Natural killer cell (primary cell): ENCODE measurements at regions not wholly inside any gene's neighbourhood (a gene's known extent, or its start where the extent isn't known, plus 50 kb on each side); places are given as distances from the start of the nearest gene placed in this dataset.

ENCODE experiments used
- ATAC-seq, 3 donors: fragments of 150-1000 bp in 2 of 3; fragments of 200-7000 bp in 1 of 3; cut with Tn5 transposase; 1 replicate in 1 of 3; 2 replicates in 2 of 3; pipeline ENCODE4 v1.10.0; 2021; ENCODE audit warnings: mild to moderate bottlenecking in 2 of 3, moderate library complexity in 2 of 3
- DNase-seq, 2 donors: peaks; one replicate each; pipeline versions ENCODE4 v3.0.0 to v3.0.0-alpha.2; 2013 to 2021; ENCODE audit warnings: mixed read lengths in 1 of 2
- H3K27ac ChIP-seq: one replicate; pipeline ENCODE4 v1.5.1; 2013; ENCODE audit warnings: mild to moderate bottlenecking, low read length
- H3K27me3 ChIP-seq: one replicate; pipeline ENCODE4 v1.6.1; 2013; ENCODE audit warnings: low read length; ENCODE audit not compliant: control insufficient read depth, insufficient read depth
- H3K36me3 ChIP-seq: one replicate; pipeline ENCODE4 v1.6.1; 2013; ENCODE audit warnings: low read length; ENCODE audit not compliant: control insufficient read depth, insufficient read depth
- H3K4me1 ChIP-seq: one replicate; pipeline ENCODE4 v1.6.1; 2013; ENCODE audit warnings: low read length; ENCODE audit not compliant: control insufficient read depth, insufficient read depth
- H3K4me3 ChIP-seq: one replicate; pipeline ENCODE4 v1.5.1; 2013; ENCODE audit warnings: low read length
- H3K9me3 ChIP-seq: one replicate; pipeline ENCODE4 v1.6.1; 2013; ENCODE audit warnings: low read length; ENCODE audit not compliant: control insufficient read depth, insufficient read depth
- H3K27ac Mint-ChIP-seq, 2 donors: one replicate each; pipeline ENCODE4 v1.8.0; 2022; ENCODE audit warnings: mild to moderate bottlenecking in 2 of 2, mixed read lengths in 2 of 2, moderate library complexity in 1 of 2
- H3K27me3 Mint-ChIP-seq, 2 donors: one replicate each; pipeline ENCODE4 v1.8.0; 2022; ENCODE audit warnings: low read depth in 2 of 2, mixed read lengths in 2 of 2
- H3K36me3 Mint-ChIP-seq: one replicate; pipeline ENCODE4 v1.8.0; 2022; ENCODE audit warnings: mixed read lengths
- H3K4me1 Mint-ChIP-seq, 2 donors: one replicate each; pipeline ENCODE4 v1.8.0; 2022; ENCODE audit warnings: mixed read lengths in 2 of 2
- H3K4me3 Mint-ChIP-seq: one replicate; pipeline ENCODE4 v1.8.0; 2022; ENCODE audit warnings: mild to moderate bottlenecking, moderate library complexity, mixed read lengths
- H3K9me3 Mint-ChIP-seq, 2 donors: one replicate each; pipeline ENCODE4 v1.8.0; 2022; ENCODE audit warnings: mixed read lengths in 2 of 2
- WGBS: methylation state at CpG from one replicate; pipeline ENCODE4 v1.1.7; 2013; ENCODE audit warnings: missing lambda C conversion rate; ENCODE audit not compliant: insufficient coverage; 5-methylcytosine and 5-hydroxymethylcytosine counted together
- intact Hi-C: fragments of 100-400 bp; cut with micrococcal nuclease; formaldehyde crosslinking; loops from one replicate; pipeline ENCODE4 v1.14.2; 2022
- TF ChIP-seq, protein P1 (sequence below): fragments of 200-600 bp; IDR thresholded peaks from one replicate; pipeline ENCODE4 v1.8.0; 2022; ENCODE audit warnings: antibody characterized with exemption

DNA sequence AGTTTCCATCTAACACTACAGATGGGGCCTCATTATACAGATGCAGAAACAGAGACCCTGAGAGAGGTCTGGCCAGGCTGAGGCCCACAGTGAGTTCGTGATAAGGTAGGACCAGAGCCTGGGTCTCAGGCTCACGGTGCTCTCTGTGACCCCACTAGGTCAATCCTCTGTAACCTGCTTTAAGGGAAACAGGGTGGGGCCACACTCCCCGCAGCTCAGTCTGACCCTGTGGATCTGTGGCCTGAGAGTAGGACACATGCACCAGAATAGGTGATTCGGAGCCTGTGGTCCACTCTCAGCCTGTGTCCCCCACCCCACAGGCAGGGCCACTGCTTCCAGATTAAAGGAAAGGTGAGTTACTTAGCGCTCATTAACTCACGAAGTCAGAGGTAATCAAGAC lies 137.8 kb upstream of the FAM20C start:
- H3K27ac Mint-ChIP-seq, result no peak overlapping the region
- Histone ChIP-seq H3K36me3 (no peaks in the 10 kb centered on the region), H3K4me3 (no peak overlapping the region), H3K4me1 (no peaks in the 10 kb centered on the region), H3K9me3 (no peaks in the 10 kb centered on the region), H3K27ac (no peak overlapping the region), H3K27me3 (no peaks in the 10 kb centered on the region)
- H3K4me3 Mint-ChIP-seq, result no peak overlapping the region
- peak in 1 of 3 donors; percentile 3 for ATAC-seq
- H3K4me1 Mint-ChIP-seq, result no peaks in the 10 kb centered on the region
- DNase-seq, result no peak
- H3K27me3 Mint-ChIP-seq, result peaks cover 0 to 5% of the 10 kb centered on the region in 2 donors
- H3K36me3 Mint-ChIP-seq, result no peaks in the 10 kb centered on the region
- WGBS, result 85% methylated on average over 6 of the region's 6 CpGs
- TF ChIP-seq, protein P1, sequence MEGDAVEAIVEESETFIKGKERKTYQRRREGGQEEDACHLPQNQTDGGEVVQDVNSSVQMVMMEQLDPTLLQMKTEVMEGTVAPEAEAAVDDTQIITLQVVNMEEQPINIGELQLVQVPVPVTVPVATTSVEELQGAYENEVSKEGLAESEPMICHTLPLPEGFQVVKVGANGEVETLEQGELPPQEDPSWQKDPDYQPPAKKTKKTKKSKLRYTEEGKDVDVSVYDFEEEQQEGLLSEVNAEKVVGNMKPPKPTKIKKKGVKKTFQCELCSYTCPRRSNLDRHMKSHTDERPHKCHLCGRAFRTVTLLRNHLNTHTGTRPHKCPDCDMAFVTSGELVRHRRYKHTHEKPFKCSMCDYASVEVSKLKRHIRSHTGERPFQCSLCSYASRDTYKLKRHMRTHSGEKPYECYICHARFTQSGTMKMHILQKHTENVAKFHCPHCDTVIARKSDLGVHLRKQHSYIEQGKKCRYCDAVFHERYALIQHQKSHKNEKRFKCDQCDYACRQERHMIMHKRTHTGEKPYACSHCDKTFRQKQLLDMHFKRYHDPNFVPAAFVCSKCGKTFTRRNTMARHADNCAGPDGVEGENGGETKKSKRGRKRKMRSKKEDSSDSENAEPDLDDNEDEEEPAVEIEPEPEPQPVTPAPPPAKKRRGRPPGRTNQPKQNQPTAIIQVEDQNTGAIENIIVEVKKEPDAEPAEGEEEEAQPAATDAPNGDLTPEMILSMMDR, result no peak
- no peaks in the 10 kb centered on the region for H3K9me3 Mint-ChIP-seq
- intact Hi-C loops, result no loop called here

DNA sequence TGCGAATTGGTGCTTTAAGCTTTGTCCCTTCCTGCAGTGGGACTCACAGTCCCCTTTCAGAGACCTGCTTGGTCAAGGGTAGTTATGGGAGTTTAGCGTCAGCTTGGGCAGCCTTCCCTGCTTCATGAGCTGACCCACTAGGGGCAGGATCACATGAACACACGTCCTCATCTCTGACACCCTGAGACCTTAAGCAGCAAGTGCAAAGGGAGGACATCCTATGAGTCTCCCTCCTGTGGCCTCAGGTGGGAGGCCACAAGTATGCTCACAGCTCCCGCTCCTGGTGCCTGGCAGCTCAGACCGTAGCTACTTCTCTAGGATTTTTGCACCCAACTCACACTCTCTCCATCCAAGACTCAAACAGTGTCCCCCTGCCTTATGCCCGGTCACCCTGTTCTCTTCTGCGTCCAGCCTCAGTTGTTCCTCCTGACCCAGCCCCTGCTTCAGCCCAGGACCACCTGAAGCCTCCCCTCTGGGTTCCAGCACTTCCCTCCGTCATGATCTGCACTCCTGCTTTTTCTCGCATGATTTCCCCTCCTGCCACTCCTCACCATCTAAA lies 136.6 kb upstream of the FAM20C start:
- intact Hi-C loops, result no loop called here
- H3K27me3 ChIP-seq, result no peaks in the 10 kb centered on the region
- H3K9me3 Mint-ChIP-seq, result no peaks in the 10 kb centered on the region
- no peaks in the 10 kb centered on the region for H3K36me3 Mint-ChIP-seq
- no peaks in the 10 kb centered on the region for H3K4me1 ChIP-seq
- no peak overlapping the region for H3K4me3 ChIP-seq
- H3K27ac Mint-ChIP-seq, result no peak overlapping the region
- H3K9me3 ChIP-seq, result no peaks in the 10 kb centered on the region
- peaks cover 0 to 5% of the 10 kb centered on the region in 2 donors for H3K27me3 Mint-ChIP-seq
- DNase-seq, result no peak
- TF ChIP-seq, protein P1, result no peak
- ATAC-seq, result no peak
- no peak overlapping the region for H3K4me3 Mint-ChIP-seq
- no peak overlapping the region for H3K27ac ChIP-seq
- WGBS, result 79% methylated on average over 9 of the region's 9 CpGs
- no peaks in the 10 kb centered on the region for H3K36me3 ChIP-seq
- H3K4me1 Mint-ChIP-seq, result no peaks in the 10 kb centered on the region

DNA sequence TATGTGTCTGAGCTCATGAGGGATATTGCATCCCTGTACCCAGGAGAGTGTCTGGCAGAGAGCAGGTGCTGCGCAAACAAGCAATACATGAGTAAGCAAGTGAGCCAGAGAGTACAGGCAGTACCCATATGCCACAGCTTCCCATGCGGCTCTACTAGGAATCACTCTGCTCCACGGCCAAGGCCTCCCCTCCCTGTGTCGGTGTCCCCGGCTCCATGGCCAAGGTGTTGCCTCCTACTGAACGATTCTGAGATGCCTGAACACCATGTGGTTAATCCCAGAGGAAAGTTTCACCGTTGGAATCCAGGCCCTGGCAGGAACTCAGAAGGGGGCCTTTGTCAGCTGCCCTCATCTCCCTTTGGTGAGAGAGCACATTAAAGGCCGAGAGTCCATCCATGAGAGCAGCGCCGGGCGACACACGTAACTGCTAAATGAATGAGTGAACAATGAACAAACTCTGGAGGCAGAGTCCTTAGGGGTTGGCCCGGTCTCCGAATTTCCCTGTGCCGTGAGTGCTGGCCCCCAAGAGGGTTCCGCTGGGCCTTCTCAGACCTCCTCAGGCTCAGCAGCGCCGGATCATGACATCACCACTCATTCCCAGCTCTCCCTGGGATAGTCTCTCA lies 136.0 kb upstream of the FAM20C start:
- DNase-seq (no peak), ATAC-seq (no peak)
- H3K27ac ChIP-seq, result no peak overlapping the region
- Mint-ChIP-seq H3K27me3 (peaks cover 0 to 5% of the 10 kb centered on the region in 2 donors), H3K36me3 (no peaks in the 10 kb centered on the region), H3K4me3 (no peak overlapping the region), H3K4me1 (no peaks in the 10 kb centered on the region), H3K9me3 (no peaks in the 10 kb centered on the region), H3K27ac (no peak overlapping the region)
- H3K4me3 ChIP-seq, result no peak overlapping the region
- no peaks in the 10 kb centered on the region for H3K27me3 ChIP-seq
- 89% methylated on average over 18 of the region's 18 CpGs for WGBS
- no peaks in the 10 kb centered on the region for H3K36me3 ChIP-seq
- TF ChIP-seq, protein P1, result no peak
- no peaks in the 10 kb centered on the region for H3K9me3 ChIP-seq
- no peaks in the 10 kb centered on the region for H3K4me1 ChIP-seq
- intact Hi-C loops, result no loop called here

DNA sequence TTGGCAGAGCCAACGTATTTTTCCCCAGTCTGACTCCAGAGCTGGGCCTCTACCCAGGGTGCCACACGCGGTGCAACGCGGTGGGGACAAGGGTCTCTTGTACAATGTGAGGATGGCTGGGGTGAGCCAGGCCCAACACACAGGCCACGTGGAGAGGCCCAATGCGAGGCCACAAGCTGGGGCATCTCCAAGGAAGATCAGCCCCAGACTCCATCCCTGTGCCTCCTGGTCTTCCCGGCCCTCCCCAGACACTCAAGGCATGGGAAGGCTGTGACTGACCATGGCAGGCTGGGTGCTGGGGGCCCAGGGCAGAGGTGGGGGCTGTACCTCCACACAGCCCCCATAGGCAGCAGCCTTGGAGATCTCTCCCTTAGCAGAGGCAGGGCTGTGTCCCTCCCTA lies 135.3 kb upstream of the FAM20C start:
- no peaks in the 10 kb centered on the region for H3K36me3 Mint-ChIP-seq
- no peaks in the 10 kb centered on the region for H3K27me3 ChIP-seq
- TF ChIP-seq, protein P1, result no peak
- 80% methylated on average over 8 of the region's 8 CpGs for WGBS
- no peaks in the 10 kb centered on the region for H3K9me3 Mint-ChIP-seq
- H3K27ac Mint-ChIP-seq, result no peak overlapping the region
- intact Hi-C loops, result no loop called here
- ATAC-seq, result no peak
- no peaks in the 10 kb centered on the region for H3K36me3 ChIP-seq
- H3K4me3 Mint-ChIP-seq, result no peak overlapping the region
- DNase-seq, result no peak
- no peaks in the 10 kb centered on the region for H3K4me1 ChIP-seq
- H3K27ac ChIP-seq, result no peak overlapping the region
- H3K27me3 Mint-ChIP-seq, result peaks cover 0 to 5% of the 10 kb centered on the region in 2 donors
- no peaks in the 10 kb centered on the region for H3K9me3 ChIP-seq
- H3K4me3 ChIP-seq, result no peak overlapping the region
- no peaks in the 10 kb centered on the region for H3K4me1 Mint-ChIP-seq
